ENCODE measurements at regions not wholly inside any gene's neighbourhood (a gene's known extent, or its start where the extent isn't known, plus 50 kb on each side); places are given as distances from the start of the nearest gene placed in this dataset.

DNA sequence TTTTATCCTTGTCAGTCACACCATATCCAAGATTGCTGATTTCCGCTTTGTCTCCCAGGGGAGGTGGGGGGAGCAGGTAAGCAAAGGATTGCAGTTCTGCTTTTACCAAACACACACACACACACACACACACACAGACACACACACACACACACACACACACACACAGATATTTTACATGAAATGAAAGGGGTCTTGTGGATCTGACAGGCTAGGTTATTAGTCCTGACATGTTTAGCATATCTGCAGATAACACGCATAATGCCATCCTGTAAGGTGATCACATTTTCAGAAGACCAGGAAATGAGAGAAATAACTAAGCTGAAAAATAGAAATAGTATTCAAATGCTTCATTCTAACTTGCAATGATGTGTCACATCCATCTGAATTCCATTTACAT lies 1113.3 kb downstream of the CDH8 start:
- no peak for TF ChIP-seq EP300 (IDR thresholded peaks at IDR 0.05)
- TF ChIP-seq, protein P1, sequence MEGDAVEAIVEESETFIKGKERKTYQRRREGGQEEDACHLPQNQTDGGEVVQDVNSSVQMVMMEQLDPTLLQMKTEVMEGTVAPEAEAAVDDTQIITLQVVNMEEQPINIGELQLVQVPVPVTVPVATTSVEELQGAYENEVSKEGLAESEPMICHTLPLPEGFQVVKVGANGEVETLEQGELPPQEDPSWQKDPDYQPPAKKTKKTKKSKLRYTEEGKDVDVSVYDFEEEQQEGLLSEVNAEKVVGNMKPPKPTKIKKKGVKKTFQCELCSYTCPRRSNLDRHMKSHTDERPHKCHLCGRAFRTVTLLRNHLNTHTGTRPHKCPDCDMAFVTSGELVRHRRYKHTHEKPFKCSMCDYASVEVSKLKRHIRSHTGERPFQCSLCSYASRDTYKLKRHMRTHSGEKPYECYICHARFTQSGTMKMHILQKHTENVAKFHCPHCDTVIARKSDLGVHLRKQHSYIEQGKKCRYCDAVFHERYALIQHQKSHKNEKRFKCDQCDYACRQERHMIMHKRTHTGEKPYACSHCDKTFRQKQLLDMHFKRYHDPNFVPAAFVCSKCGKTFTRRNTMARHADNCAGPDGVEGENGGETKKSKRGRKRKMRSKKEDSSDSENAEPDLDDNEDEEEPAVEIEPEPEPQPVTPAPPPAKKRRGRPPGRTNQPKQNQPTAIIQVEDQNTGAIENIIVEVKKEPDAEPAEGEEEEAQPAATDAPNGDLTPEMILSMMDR (IDR thresholded peaks at IDR 0.05), result no peak

Measured in stomach (tissue), 4 donors.